ENCODE measurements at regions not wholly inside any gene's neighbourhood (a gene's known extent, or its start where the extent isn't known, plus 50 kb on each side); places are given as distances from the start of the nearest gene placed in this dataset.
A peak's percentile ranks its signal among the peaks of the same experiment; 100 is the strongest.

DNA sequence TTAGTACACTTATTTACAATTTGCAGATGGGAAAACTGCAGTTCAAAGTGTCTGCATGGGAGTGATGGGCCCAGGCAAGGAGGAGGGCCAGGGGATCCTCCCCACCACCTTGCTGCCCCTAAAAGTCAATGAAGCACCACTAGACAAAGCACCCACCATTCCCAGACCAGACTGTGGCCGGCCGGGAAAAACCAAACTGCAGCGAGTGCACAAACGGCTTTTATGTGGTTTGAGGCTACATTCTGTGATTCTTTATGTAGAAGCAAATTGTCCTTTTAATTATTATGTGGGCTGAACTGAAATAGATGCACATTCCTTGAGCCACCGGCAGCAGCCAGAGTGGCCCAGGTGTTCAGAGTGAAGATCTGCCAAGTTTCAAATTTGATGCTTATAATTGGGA lies 585.3 kb upstream of the KLF4 start:
- no peaks in the 10 kb centered on the region for H3K9me3 Mint-ChIP-seq
- H3K27me3 Mint-ChIP-seq (ENCODE audit: low read depth in 3 of 3) = peaks cover 0 to 4% (median 2%) of the 10 kb centered on the region in 3 donors
- TF ChIP-seq CTCF (IDR thresholded peaks at IDR 0.05) = no peak
- no peak for DNase-seq
- H3K36me3 Mint-ChIP-seq = no peaks in the 10 kb centered on the region
- Histone ChIP-seq H2AFZ (ENCODE audit: insufficient read depth, low read depth, low read length, poor library complexity, severe bottlenecking) (no peak overlapping the region), H3K27me3 (ENCODE audit: control insufficient read depth in 2 of 2, insufficient read depth in 2 of 2, low read length in 2 of 2) (no peaks in the 10 kb centered on the region), H3K4me3 (replicated peaks in 1 of 3; ENCODE audit: low read depth in 2 of 3, low read length in 3 of 3) (no peak overlapping the region), H3K27ac (ENCODE audit: low read depth in 1 of 2, low read length in 2 of 2) (no peak overlapping the region), H3K4me1 (ENCODE audit: control insufficient read depth in 1 of 2, insufficient read depth in 2 of 2, low read length in 2 of 2) (peaks cover 39 to 41% of the 10 kb centered on the region in 2 donors), H3K9ac (ENCODE audit: insufficient read depth, low read length, poor library complexity, severe bottlenecking) (no peak overlapping the region), H3K36me3 (replicated peaks in 1 of 2; ENCODE audit: control insufficient read depth in 1 of 2, insufficient read depth in 2 of 2, low read length in 2 of 2) (no peaks in the 10 kb centered on the region), H3K79me2 (ENCODE audit: insufficient read depth, low read length) (no peaks in the 10 kb centered on the region), H3K9me3 (replicated peaks in 1 of 2; ENCODE audit: control insufficient read depth in 1 of 2, insufficient read depth in 1 of 2, low read length in 2 of 2) (no peaks in the 10 kb centered on the region), H3K4me2 (replicated peaks; ENCODE audit: extremely low read depth, low read length, poor library complexity, severe bottlenecking) (no peak overlapping the region), H4K20me1 (ENCODE audit: insufficient read depth, low read length) (no peaks in the 10 kb centered on the region)
- intact Hi-C loops (cut with micrococcal nuclease) = no loop called here
- no peak overlapping the region for H3K4me3 Mint-ChIP-seq
- WGBS (ENCODE audit: insufficient coverage) = 100% methylated on average over 2 of the region's 5 CpGs
- no peak overlapping the region for H3K27ac Mint-ChIP-seq
- H3K4me1 Mint-ChIP-seq = peaks cover 55% of the 10 kb centered on the region

GRCh38 chr9:108073823-108074222 lies 584.3 kb upstream of the KLF4 start:
- no peaks in the 10 kb centered on the region for H3K36me3 Mint-ChIP-seq

More at GRCh38 chr9:108073823-108074222, 584.3 kb upstream of the KLF4 start:
- no peaks in the 10 kb centered on the region for H3K36me3 ChIP-seq (replicated peaks in 1 of 2; ENCODE audit: control insufficient read depth in 1 of 2, insufficient read depth in 2 of 2, low read length in 2 of 2)
- TF ChIP-seq CTCF (IDR thresholded peaks at IDR 0.05) = no peak
- peaks cover 38 to 40% of the 10 kb centered on the region in 2 donors for H3K4me1 ChIP-seq (ENCODE audit: control insufficient read depth in 1 of 2, insufficient read depth in 2 of 2, low read length in 2 of 2)
- H3K79me2 ChIP-seq (ENCODE audit: insufficient read depth, low read length) = no peaks in the 10 kb centered on the region
- H3K27me3 ChIP-seq (ENCODE audit: control insufficient read depth in 2 of 2, insufficient read depth in 2 of 2, low read length in 2 of 2) = no peaks in the 10 kb centered on the region
- H4K20me1 ChIP-seq (ENCODE audit: insufficient read depth, low read length) = no peaks in the 10 kb centered on the region
- no peak overlapping the region for H3K9ac ChIP-seq (ENCODE audit: insufficient read depth, low read length, poor library complexity, severe bottlenecking)
- H2AFZ ChIP-seq (ENCODE audit: insufficient read depth, low read depth, low read length, poor library complexity, severe bottlenecking) = peak overlapping the region; percentile 26
- H3K9me3 ChIP-seq (replicated peaks in 1 of 2; ENCODE audit: control insufficient read depth in 1 of 2, insufficient read depth in 1 of 2, low read length in 2 of 2) = no peaks in the 10 kb centered on the region
- 43% methylated on average over 2 of the region's 6 CpGs for WGBS (ENCODE audit: insufficient coverage)
- no peaks in the 10 kb centered on the region for H3K9me3 Mint-ChIP-seq
- no peak overlapping the region for H3K27ac ChIP-seq (ENCODE audit: low read depth in 1 of 2, low read length in 2 of 2)
- peak overlapping the region; percentile 36 for H3K4me2 ChIP-seq (replicated peaks; ENCODE audit: extremely low read depth, low read length, poor library complexity, severe bottlenecking)
- H3K4me3 ChIP-seq (replicated peaks in 1 of 3; ENCODE audit: low read depth in 2 of 3, low read length in 3 of 3) = no peak overlapping the region
- H3K27ac Mint-ChIP-seq = peak overlapping the region in 3 of 7 donors; percentile 30 to 70 (median 50)
- H3K27me3 Mint-ChIP-seq (ENCODE audit: low read depth in 3 of 3) = peaks cover 0 to 4% (median 2%) of the 10 kb centered on the region in 3 donors
- peak overlapping the region in 1 of 2 donors; percentile 76 for H3K4me3 Mint-ChIP-seq
- intact Hi-C loops (cut with micrococcal nuclease) = no loop called here
- peak in 2 of 3 donors; percentile 15 to 33 for DNase-seq
- H3K4me1 Mint-ChIP-seq = peaks cover 57% of the 10 kb centered on the region

Data from CD14-positive monocyte (primary cell).